Trophoblast cell (in vitro differentiated cells and primary cell): ENCODE measurements at regions not wholly inside any gene's neighbourhood (a gene's known extent, or its start where the extent isn't known, plus 50 kb on each side); places are given as distances from the start of the nearest gene placed in this dataset.

ENCODE experiments used
- DNase-seq, 2 donors: peaks; one replicate each; pipeline ENCODE4 v3.0.0-alpha.2; 2016
- H2AFZ ChIP-seq: 2 replicates; pipeline ENCODE4 v1.6.1; 2013; ENCODE audit warnings: low read length, moderate library complexity, mild to moderate bottlenecking; ENCODE audit not compliant: insufficient read depth, poor library complexity
- H2AK5ac ChIP-seq: 2 replicates; pipeline ENCODE4 v1.6.1; 2013; ENCODE audit warnings: mild to moderate bottlenecking, low read length
- H2BK120ac ChIP-seq: 2 replicates; pipeline ENCODE4 v1.6.1; 2013; ENCODE audit warnings: low read length, mild to moderate bottlenecking, moderate library complexity; ENCODE audit not compliant: insufficient read depth, poor library complexity
- H2BK12ac ChIP-seq: 2 replicates; pipeline ENCODE4 v1.6.1; 2013; ENCODE audit warnings: mild to moderate bottlenecking, low read length, moderate library complexity
- H2BK5ac ChIP-seq: 2 replicates; pipeline ENCODE4 v1.6.1; 2013; ENCODE audit warnings: low read length, low read depth, moderate library complexity, mild to moderate bottlenecking; ENCODE audit not compliant: poor library complexity
- H3K14ac ChIP-seq: 2 replicates; pipeline ENCODE4 v1.6.1; 2013; ENCODE audit warnings: mild to moderate bottlenecking, low read length
- H3K18ac ChIP-seq: 2 replicates; pipeline ENCODE4 v1.6.1; 2013; ENCODE audit warnings: mild to moderate bottlenecking, low read length
- H3K23ac ChIP-seq: 2 replicates; pipeline ENCODE4 v1.6.1; 2013; ENCODE audit warnings: low read length
- H3K27ac ChIP-seq: 2 replicates; pipeline ENCODE4 v1.5.1; 2013; ENCODE audit warnings: low read depth, mild to moderate bottlenecking, inconsistent platforms, low read length, moderate library complexity
- H3K27me3 ChIP-seq: 2 replicates; pipeline ENCODE4 v1.6.1; 2013; ENCODE audit warnings: inconsistent platforms, mild to moderate bottlenecking, low read length, moderate library complexity; ENCODE audit not compliant: insufficient read depth
- H3K36me3 ChIP-seq, 2 experiments: 1 replicate in 1 of 2; 2 replicates in 1 of 2; pipeline ENCODE4 v1.6.1; 2013; ENCODE audit warnings: low read length in 2 of 2, mild to moderate bottlenecking in 2 of 2, moderate library complexity in 1 of 2; ENCODE audit not compliant: insufficient read depth in 2 of 2, control insufficient read depth in 1 of 2
- H3K4ac ChIP-seq: 2 replicates; pipeline ENCODE4 v1.6.1; 2013; ENCODE audit warnings: low read depth, mild to moderate bottlenecking, low read length, moderate library complexity
- H3K4me1 ChIP-seq, 2 experiments: 1 replicate in 1 of 2; 2 replicates in 1 of 2; pipeline ENCODE4 v1.6.1; 2013; ENCODE audit warnings: low read length in 2 of 2, mild to moderate bottlenecking in 2 of 2, moderate library complexity in 1 of 2; ENCODE audit not compliant: insufficient read depth in 2 of 2, control insufficient read depth in 1 of 2
- H3K4me2 ChIP-seq: 2 replicates; pipeline ENCODE4 v1.6.1; 2013; ENCODE audit warnings: inconsistent platforms, mild to moderate bottlenecking, low read length, moderate library complexity
- H3K4me3 ChIP-seq: 2 replicates; pipeline ENCODE4 v1.5.1; 2013; ENCODE audit warnings: mild to moderate bottlenecking, low read depth, low read length, inconsistent platforms
- H3K79me1 ChIP-seq: one replicate; pipeline ENCODE4 v1.6.1; 2013; ENCODE audit warnings: low read length
- H3K79me2 ChIP-seq: 2 replicates; pipeline ENCODE4 v1.6.1; 2013; ENCODE audit warnings: low read length, mild to moderate bottlenecking; ENCODE audit not compliant: control insufficient read depth, insufficient read depth, poor library complexity
- H3K9ac ChIP-seq: 2 replicates; pipeline ENCODE4 v1.6.1; 2013; ENCODE audit warnings: mild to moderate bottlenecking, low read length
- H3K9me3 ChIP-seq: 2 replicates; pipeline ENCODE4 v1.6.1; 2013; ENCODE audit warnings: low read depth, mild to moderate bottlenecking, control low read depth, inconsistent platforms, low read length; ENCODE audit not compliant: insufficient read depth
- H4K12ac ChIP-seq: 2 replicates; pipeline ENCODE4 v1.6.1; 2013; ENCODE audit warnings: low read depth, mild to moderate bottlenecking, low read length, moderate library complexity
- H4K8ac ChIP-seq: 2 replicates; pipeline ENCODE4 v1.6.1; 2013; ENCODE audit warnings: low read depth, mild to moderate bottlenecking, low read length, moderate library complexity
- H4K91ac ChIP-seq: one replicate; pipeline ENCODE4 v1.6.1; 2013; ENCODE audit warnings: low read depth, mild to moderate bottlenecking, low read length, moderate library complexity
- WGBS: extraction: QIAGEN DNeasy Blood & Tissue Kit; methylation state at CpG from one replicate; pipeline ENCODE4 v1.1.7; 2013; ENCODE audit warnings: missing lambda C conversion rate; ENCODE audit not compliant: insufficient read length, insufficient coverage; ENCODE audit errors: extremely low coverage; 5-methylcytosine and 5-hydroxymethylcytosine counted together

DNA sequence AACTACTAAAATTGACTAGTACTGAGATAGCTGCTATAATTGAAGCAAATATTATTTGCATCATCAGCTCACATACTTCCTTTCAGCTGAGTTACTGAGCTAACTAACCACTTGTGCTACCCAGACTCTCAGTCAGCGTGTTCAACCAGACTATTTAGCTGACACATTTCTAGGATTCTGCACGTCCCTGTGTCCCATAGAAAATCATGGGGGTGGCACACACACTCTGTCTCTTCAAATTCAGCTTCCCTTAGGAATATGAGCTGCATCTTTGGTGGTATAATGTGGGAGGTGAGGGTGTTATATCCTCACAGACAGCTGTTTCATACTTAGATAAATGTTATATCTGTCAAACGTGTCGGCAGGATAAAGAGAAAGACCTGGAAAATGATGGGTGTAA lies 424.0 kb downstream of the CDH2 start:
- WGBS, result no CpG with 5 or more reads among the region's 4 CpGs
- no peak overlapping the region for H2BK12ac ChIP-seq

DNA sequence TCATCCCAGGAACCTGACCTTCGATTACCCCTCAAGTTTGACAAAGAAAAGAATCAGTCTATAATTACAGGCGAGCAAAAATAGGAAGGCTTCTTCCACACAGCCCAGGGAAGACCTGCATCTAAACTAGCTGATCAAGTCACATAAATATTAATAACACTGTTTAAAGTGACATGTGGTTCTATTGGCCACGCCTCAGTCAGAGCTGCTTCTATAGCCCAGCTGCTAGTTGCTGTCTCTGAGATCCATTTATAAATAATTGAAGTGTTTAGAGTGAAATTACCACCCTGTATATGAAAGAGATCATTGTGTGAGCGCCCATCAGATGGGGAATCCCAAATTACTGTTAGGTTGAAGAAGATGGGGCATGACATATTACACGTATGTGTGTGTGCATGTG lies 426.0 kb downstream of the CDH2 start:
- Histone ChIP-seq H3K18ac (no peak overlapping the region), H3K4ac (no peak overlapping the region), H3K27me3 (no peaks in the 10 kb centered on the region), H2BK5ac (no peak overlapping the region), H3K79me2 (no peaks in the 10 kb centered on the region), H2BK12ac (no peak overlapping the region), H4K12ac (no peak overlapping the region), H3K4me2 (no peak overlapping the region), H3K36me3 (no peaks in the 10 kb centered on the region), H3K9me3 (no peaks in the 10 kb centered on the region), H3K14ac (no peak overlapping the region), H3K79me1 (no peaks in the 10 kb centered on the region), H4K8ac (no peak overlapping the region), H4K91ac (no peak overlapping the region), H2AK5ac (no peak overlapping the region), H3K4me3 (no peak overlapping the region), H3K9ac (no peak overlapping the region), H3K23ac (no peak overlapping the region), H3K27ac (no peak overlapping the region), H2BK120ac (no peak overlapping the region), H3K4me1 (no peaks in the 10 kb centered on the region), H2AFZ (no peak overlapping the region)
- no peak for DNase-seq
- no CpG with 5 or more reads among the region's 5 CpGs for WGBS

More for the DNA sequence above, 424.0 kb downstream of the CDH2 start:
- H4K91ac ChIP-seq, result no peak overlapping the region
- H3K4me3 ChIP-seq, result no peak overlapping the region
- no peak overlapping the region for H3K4me2 ChIP-seq
- H3K23ac ChIP-seq, result no peak overlapping the region
- H3K9me3 ChIP-seq, result no peaks in the 10 kb centered on the region
- no peak overlapping the region for H2AK5ac ChIP-seq
- H3K27ac ChIP-seq, result no peak overlapping the region
- H3K4ac ChIP-seq, result no peak overlapping the region
- H4K8ac ChIP-seq, result no peak overlapping the region
- H2AFZ ChIP-seq, result no peak overlapping the region
- H3K27me3 ChIP-seq, result no peaks in the 10 kb centered on the region
- no peak overlapping the region for H3K9ac ChIP-seq
- no peak for DNase-seq
- no peaks in the 10 kb centered on the region for H3K4me1 ChIP-seq
- no peaks in the 10 kb centered on the region for H3K79me1 ChIP-seq
- H3K18ac ChIP-seq, result no peak overlapping the region
- H3K14ac ChIP-seq, result no peak overlapping the region
- no peaks in the 10 kb centered on the region for H3K36me3 ChIP-seq
- H3K79me2 ChIP-seq, result no peaks in the 10 kb centered on the region
- H2BK5ac ChIP-seq, result no peak overlapping the region
- no peak overlapping the region for H2BK120ac ChIP-seq
- no peak overlapping the region for H4K12ac ChIP-seq

DNA sequence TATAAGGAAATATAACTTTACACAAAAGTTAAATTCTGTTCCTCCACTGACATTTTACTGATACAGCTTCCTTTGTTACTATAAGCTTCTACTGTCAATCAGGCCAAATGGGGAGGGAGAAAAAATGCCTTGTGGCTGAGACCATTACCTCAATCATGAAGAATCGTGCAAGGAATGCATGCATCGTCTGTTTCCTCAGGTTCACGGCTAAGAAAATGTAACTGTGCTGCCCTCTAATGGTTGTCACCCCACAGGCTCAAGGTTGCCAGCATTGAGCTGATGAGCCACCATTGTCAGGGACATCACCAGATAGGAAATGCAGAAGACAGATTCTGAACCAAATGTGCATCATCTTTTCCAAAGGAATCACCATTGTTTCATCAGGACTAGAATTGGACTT lies 426.9 kb downstream of the CDH2 start:
- Histone ChIP-seq H3K4ac (no peak overlapping the region), H3K9ac (no peak overlapping the region), H3K23ac (no peak overlapping the region), H4K91ac (no peak overlapping the region), H3K14ac (no peak overlapping the region), H3K79me1 (no peaks in the 10 kb centered on the region), H3K79me2 (no peaks in the 10 kb centered on the region), H2BK12ac (no peak overlapping the region), H3K9me3 (no peaks in the 10 kb centered on the region), H2AFZ (no peak overlapping the region), H3K18ac (no peak overlapping the region), H4K8ac (no peak overlapping the region), H3K27me3 (no peaks in the 10 kb centered on the region), H3K4me1 (no peaks in the 10 kb centered on the region), H3K4me2 (no peak overlapping the region), H4K12ac (no peak overlapping the region), H2BK120ac (no peak overlapping the region), H3K4me3 (no peak overlapping the region), H2BK5ac (no peak overlapping the region), H3K36me3 (no peaks in the 10 kb centered on the region), H2AK5ac (no peak overlapping the region), H3K27ac (no peak overlapping the region)
- DNase-seq, result peak; percentile 74 to 88
- WGBS, result no CpG with 5 or more reads among the region's 3 CpGs

DNA sequence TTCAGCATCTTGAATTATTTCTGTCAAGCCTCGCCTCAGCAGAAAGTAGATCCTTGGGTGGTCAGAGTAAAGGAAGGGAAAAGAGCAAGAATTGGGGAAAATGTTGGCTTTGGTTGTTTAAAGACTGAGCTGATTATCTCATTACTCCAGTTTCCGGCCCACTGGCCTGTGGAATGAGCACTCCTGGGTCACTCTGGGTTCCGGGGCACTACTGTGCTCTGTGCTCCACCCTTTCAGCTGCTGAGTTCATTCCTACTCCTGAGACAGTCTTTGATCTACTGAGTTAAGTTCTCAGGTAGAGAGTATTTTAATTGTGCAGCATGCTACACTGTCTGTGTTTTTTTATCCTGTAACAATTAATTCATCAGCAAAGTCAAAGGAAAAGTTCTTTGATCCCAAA lies 427.7 kb downstream of the CDH2 start:
- Histone ChIP-seq H3K27me3 (no peaks in the 10 kb centered on the region), H4K8ac (no peak overlapping the region), H2AFZ (no peak overlapping the region), H3K36me3 (no peaks in the 10 kb centered on the region), H3K4me2 (no peak overlapping the region), H3K4me3 (no peak overlapping the region), H2BK12ac (no peak overlapping the region), H2AK5ac (no peak overlapping the region), H4K12ac (no peak overlapping the region), H3K9ac (no peak overlapping the region), H3K4me1 (no peaks in the 10 kb centered on the region), H3K79me2 (no peaks in the 10 kb centered on the region), H4K91ac (no peak overlapping the region), H2BK5ac (no peak overlapping the region), H3K9me3 (no peaks in the 10 kb centered on the region), H3K18ac (no peak overlapping the region), H3K14ac (no peak overlapping the region), H2BK120ac (no peak overlapping the region), H3K79me1 (no peaks in the 10 kb centered on the region), H3K4ac (no peak overlapping the region), H3K23ac (no peak overlapping the region), H3K27ac (no peak overlapping the region)
- no peak for DNase-seq
- no CpG with 5 or more reads among the region's 3 CpGs for WGBS
